HEK293 (cell line): ENCODE measurements at regions not wholly inside any gene's neighbourhood (a gene's known extent, or its start where the extent isn't known, plus 50 kb on each side); places are given as distances from the start of the nearest gene placed in this dataset.

Experiments
- CTCF ChIA-PET: fragments of 350-600 bp; formaldehyde crosslinking; extraction: SDS; loops from one replicate; lab custom pipeline; 2021; ENCODE audit warnings: antibody characterized with exemption; lab: Yijun Ruan, JAX
- POLR2A ChIA-PET: fragments of 300-600 bp; formaldehyde crosslinking; extraction: SDS; loops from one replicate; lab custom pipeline; 2020; ENCODE audit warnings: antibody characterized with exemption, inconsistent platforms; lab: Yijun Ruan, JAX
- H3K27ac ChIP-seq: fragments of 200-500 bp; sonication (Bioruptor generic); 2 replicates; pipeline ENCODE4 v1.5.1; 2014; ENCODE audit warnings: low read depth, low read length, control low read depth, inconsistent platforms; ENCODE audit errors: extremely low read depth
- H3K36me3 ChIP-seq, 2 experiments: fragments of 200-500 bp in 1 of 2; sonication (Bioruptor generic) in 1 of 2; 1 replicate in 1 of 2; 2 replicates in 1 of 2; pipeline ENCODE4 v1.5.1; 2014 to 2017; ENCODE audit warnings: inconsistent platforms in 2 of 2, low read length in 2 of 2; ENCODE audit not compliant: control insufficient read depth in 2 of 2, insufficient read depth in 1 of 2
- H3K4me1 ChIP-seq: fragments of 200-500 bp; sonication (Bioruptor generic); 2 replicates; pipeline ENCODE4 v1.5.1; 2014; ENCODE audit warnings: mild to moderate bottlenecking, low read length, inconsistent platforms; ENCODE audit not compliant: control insufficient read depth, insufficient read depth
- H3K4me3 ChIP-seq: 2 replicates; pipeline ENCODE4 v1.5.1; 2011; ENCODE audit warnings: low read depth, mild to moderate bottlenecking, control low read depth, low read length, moderate library complexity
- H3K9me3 ChIP-seq: fragments of 200-500 bp; sonication (Bioruptor generic); 2 replicates; pipeline ENCODE4 v1.5.1; 2014; ENCODE audit warnings: low read depth, low read length, inconsistent platforms; ENCODE audit not compliant: control insufficient read depth, insufficient read depth
- BCL11A ChIP-seq: fragments of 450-650 bp; formaldehyde crosslinking; IDR thresholded peaks from 2 replicates; pipeline ENCODE4 v1.5.1; 2016; ENCODE audit warnings: low read depth, missing biosample characterization, missing genetic modification characterization
- KLF10 ChIP-seq: fragments of 450-650 bp; IDR thresholded peaks from 2 replicates; pipeline ENCODE4 v1.5.1; 2018; ENCODE audit warnings: missing biosample characterization, mild to moderate bottlenecking, missing genetic modification characterization
- OVOL3 ChIP-seq: fragments of 450-650 bp; formaldehyde crosslinking; IDR thresholded peaks from 2 replicates; pipeline ENCODE4 v1.5.1; 2016; ENCODE audit warnings: missing biosample characterization, missing genetic modification characterization
- PRDM2 ChIP-seq: fragments of 450-650 bp; formaldehyde crosslinking; IDR thresholded peaks from 2 replicates; pipeline ENCODE4 v1.5.1; 2016; ENCODE audit warnings: missing biosample characterization, missing genetic modification characterization, borderline replicate concordance
- SALL2 ChIP-seq: fragments of 450-650 bp; formaldehyde crosslinking; IDR thresholded peaks from 2 replicates; pipeline ENCODE4 v1.5.0; 2017; ENCODE audit warnings: missing biosample characterization, mild to moderate bottlenecking, missing genetic modification characterization, borderline replicate concordance
- SCRT1 ChIP-seq: fragments of 450-650 bp; formaldehyde crosslinking; IDR thresholded peaks from 2 replicates; pipeline ENCODE4 v1.5.1; 2016; ENCODE audit warnings: missing biosample characterization, missing genetic modification characterization, borderline replicate concordance
- SETDB1 ChIP-seq: IDR thresholded peaks from one replicate; pipeline ENCODE4 v1.6.1; 2017; ENCODE audit warnings: mild to moderate bottlenecking, low read length, moderate library complexity, mixed read lengths; ENCODE audit not compliant: insufficient read length
- SP3 ChIP-seq: fragments of 450-650 bp; formaldehyde crosslinking; IDR thresholded peaks from 2 replicates; pipeline ENCODE4 v1.5.1; 2016; ENCODE audit warnings: missing biosample characterization, missing genetic modification characterization
- ZBTB10 ChIP-seq: fragments of 450-650 bp; formaldehyde crosslinking; IDR thresholded peaks from 2 replicates; pipeline ENCODE4 v1.5.1; 2016; ENCODE audit warnings: missing biosample characterization, missing genetic modification characterization
- ZBTB44 ChIP-seq: fragments of 450-650 bp; IDR thresholded peaks from 2 replicates; pipeline ENCODE4 v1.5.1; 2018; ENCODE audit warnings: missing biosample characterization, mild to moderate bottlenecking, missing genetic modification characterization
- ZNF214 ChIP-seq: fragments of 450-650 bp; formaldehyde crosslinking; IDR thresholded peaks from 2 replicates; pipeline ENCODE4 v1.5.1; 2017; ENCODE audit warnings: missing biosample characterization, mild to moderate bottlenecking, missing genetic modification characterization, borderline replicate concordance
- ZNF302 ChIP-seq: fragments of 450-650 bp; formaldehyde crosslinking; IDR thresholded peaks from 2 replicates; pipeline ENCODE4 v1.5.1; 2016; ENCODE audit warnings: missing biosample characterization, missing genetic modification characterization, low read depth
- ZNF350 ChIP-seq: fragments of 450-650 bp; formaldehyde crosslinking; IDR thresholded peaks from 2 replicates; pipeline ENCODE4 v1.5.0; 2017; ENCODE audit warnings: missing biosample characterization, mild to moderate bottlenecking, missing genetic modification characterization
- ZNF354C ChIP-seq: fragments of 450-650 bp; formaldehyde crosslinking; IDR thresholded peaks from 2 replicates; pipeline ENCODE4 v1.5.1; 2016; ENCODE audit warnings: missing biosample characterization, missing genetic modification characterization, low read depth, borderline replicate concordance
- ZNF548 ChIP-seq: fragments of 450-650 bp; formaldehyde crosslinking; IDR thresholded peaks from 2 replicates; pipeline ENCODE4 v1.5.1; 2016; ENCODE audit warnings: missing biosample characterization, missing genetic modification characterization
- ZNF549 ChIP-seq: fragments of 450-650 bp; IDR thresholded peaks from 2 replicates; pipeline ENCODE4 v1.5.1; 2018; ENCODE audit warnings: missing biosample characterization, missing genetic modification characterization, mild to moderate bottlenecking, inconsistent platforms, moderate library complexity
- ZNF707 ChIP-seq: fragments of 450-650 bp; formaldehyde crosslinking; IDR thresholded peaks from 2 replicates; pipeline ENCODE4 v1.5.1; 2016; ENCODE audit warnings: missing biosample characterization, missing genetic modification characterization
- ZNF747 ChIP-seq: fragments of 450-650 bp; formaldehyde crosslinking; IDR thresholded peaks from 2 replicates; pipeline ENCODE4 v1.5.1; 2016; ENCODE audit warnings: missing biosample characterization, missing genetic modification characterization

GRCh38 chr2:43034242-43034619 is 192.2 kb downstream of the ZFP36L2 start (continued):
- TF ChIP-seq ZBTB10 (tag by site-specific recombination) (no peak), OVOL3 (tag by site-specific recombination) (no peak), ZNF548 (tag by site-specific recombination) (no peak), ZNF354C (tag by site-specific recombination) (no peak), ZBTB44 (tag by site-specific recombination) (no peak), ZNF747 (tag by site-specific recombination) (no peak), SETDB1 (no peak), SCRT1 (no peak), ZNF707 (tag by site-specific recombination) (no peak), BCL11A (tag by site-specific recombination) (no peak), SP3 (no peak)

GRCh38 chr2:43033466-43034241 is 192.8 kb downstream of the ZFP36L2 start:
- H3K4me1 ChIP-seq, result no peaks in the 10 kb centered on the region
- H3K27ac ChIP-seq, result no peak overlapping the region
- ChIA-PET CTCF (no interaction called here), POLR2A (no interaction called here)
- no peaks in the 10 kb centered on the region for H3K36me3 ChIP-seq
- no peaks in the 10 kb centered on the region for H3K9me3 ChIP-seq
- H3K4me3 ChIP-seq, result no peak overlapping the region
- no peak for TF ChIP-seq ZNF214 (tag by site-specific recombination)
- TF ChIP-seq PRDM2 (tag by site-specific recombination), result no peak
- TF ChIP-seq ZNF549 (tag by site-specific recombination), result no peak
- no peak for TF ChIP-seq ZNF302 (tag by site-specific recombination)
- no peak for TF ChIP-seq KLF10 (tag by site-specific recombination)
- no peak for TF ChIP-seq ZNF350
- no peak for TF ChIP-seq SALL2 (tag by site-specific recombination)
